ENCODE measurements at regions not wholly inside any gene's neighbourhood (a gene's known extent, or its start where the extent isn't known, plus 50 kb on each side); places are given as distances from the start of the nearest gene placed in this dataset.
"Not testable (repeated sequence)": the region's sequence is repeated elsewhere in the genome, so short reads cannot be mapped to it uniquely, and the experiment has no call there.

GRCh38 chr17:14522795-14523387 lies 222.0 kb downstream of the HS3ST3B1 start:
- no peak overlapping the region for H3K4me3 ChIP-seq (replicated peaks; ENCODE audit: low read depth, low read length)
- H3K27me3 ChIP-seq (replicated peaks; ENCODE audit: control insufficient read depth, insufficient read depth, low read length), result no peaks in the 10 kb centered on the region
- no peak for DNase-seq (ENCODE audit: extremely low read depth, insufficient read length)
- H3K36me3 ChIP-seq (ENCODE audit: control insufficient read depth, insufficient read depth, low read length), result no peaks in the 10 kb centered on the region
- TF ChIP-seq CTCF (IDR thresholded peaks at IDR 0.05; ENCODE audit: insufficient read depth, low read length, poor library complexity, severe bottlenecking), result no peak

- H3K27me3 ChIP-seq (replicated peaks; ENCODE audit: control insufficient read depth, insufficient read depth, low read length); H3K36me3 ChIP-seq (ENCODE audit: control insufficient read depth, insufficient read depth, low read length); DNase-seq (ENCODE audit: extremely low read depth, insufficient read length); H3K4me3 ChIP-seq (replicated peaks; ENCODE audit: low read depth, low read length): not testable (repeated sequence)
These were observed 218.0 kb downstream of the HS3ST3B1 start for GRCh38 chr17:14518919-14519318.

- Histone ChIP-seq H3K27me3 (replicated peaks; ENCODE audit: control insufficient read depth, insufficient read depth, low read length) (no peaks in the 10 kb centered on the region), H3K36me3 (ENCODE audit: control insufficient read depth, insufficient read depth, low read length) (no peaks in the 10 kb centered on the region), H3K4me3 (replicated peaks; ENCODE audit: low read depth, low read length) (no peak overlapping the region)
- no peak for TF ChIP-seq CTCF (IDR thresholded peaks at IDR 0.05; ENCODE audit: insufficient read depth, low read length, poor library complexity, severe bottlenecking)
- no peak for DNase-seq (ENCODE audit: extremely low read depth, insufficient read length)
These were observed 214.1 kb downstream of the HS3ST3B1 start for GRCh38 chr17:14514973-14515372.

GRCh38 chr17:14513835-14514234 lies 213.0 kb downstream of the HS3ST3B1 start:
- Histone ChIP-seq H3K4me3 (replicated peaks; ENCODE audit: low read depth, low read length) (no peak overlapping the region), H3K27me3 (replicated peaks; ENCODE audit: control insufficient read depth, insufficient read depth, low read length) (no peaks in the 10 kb centered on the region), H3K36me3 (ENCODE audit: control insufficient read depth, insufficient read depth, low read length) (no peaks in the 10 kb centered on the region)
- TF ChIP-seq CTCF (IDR thresholded peaks at IDR 0.05; ENCODE audit: insufficient read depth, low read length, poor library complexity, severe bottlenecking), result no peak
- DNase-seq (ENCODE audit: extremely low read depth, insufficient read length), result no peak

GRCh38 chr17:14510136-14510535 lies 209.3 kb downstream of the HS3ST3B1 start:
- Histone ChIP-seq H3K27me3 (replicated peaks; ENCODE audit: control insufficient read depth, insufficient read depth, low read length) (no peaks in the 10 kb centered on the region), H3K36me3 (ENCODE audit: control insufficient read depth, insufficient read depth, low read length) (no peaks in the 10 kb centered on the region), H3K4me3 (replicated peaks; ENCODE audit: low read depth, low read length) (no peak overlapping the region)
- TF ChIP-seq CTCF (IDR thresholded peaks at IDR 0.05; ENCODE audit: insufficient read depth, low read length, poor library complexity, severe bottlenecking), result no peak
- no peak for DNase-seq (ENCODE audit: extremely low read depth, insufficient read length)

- no peak overlapping the region for H3K4me3 ChIP-seq (replicated peaks; ENCODE audit: low read depth, low read length)
- no peaks in the 10 kb centered on the region for H3K27me3 ChIP-seq (replicated peaks; ENCODE audit: control insufficient read depth, insufficient read depth, low read length)
- DNase-seq (ENCODE audit: extremely low read depth, insufficient read length), result no peak
- H3K36me3 ChIP-seq (ENCODE audit: control insufficient read depth, insufficient read depth, low read length), result no peaks in the 10 kb centered on the region
- no peak for TF ChIP-seq CTCF (IDR thresholded peaks at IDR 0.05; ENCODE audit: insufficient read depth, low read length, poor library complexity, severe bottlenecking)
These were observed 207.3 kb downstream of the HS3ST3B1 start for GRCh38 chr17:14508156-14508555.
